ENCODE measurements at regions not wholly inside any gene's neighbourhood (a gene's known extent, or its start where the extent isn't known, plus 50 kb on each side); places are given as distances from the start of the nearest gene placed in this dataset.

- TF ChIP-seq CTCF (IDR thresholded peaks at IDR 0.05) (no peak), POLR2AphosphoS5 (IDR thresholded peaks at IDR 0.05) (no peak), POLR2A (IDR thresholded peaks at IDR 0.05) (no peak)
Observed at GRCh38 chr4:22301253-22301652, 214.6 kb downstream of the ADGRA3 start.
